GM12878 (cell line): ENCODE measurements at regions not wholly inside any gene's neighbourhood (a gene's known extent, or its start where the extent isn't known, plus 50 kb on each side); places are given as distances from the start of the nearest gene placed in this dataset.

ENCODE experiments used
- ATAC-seq: fragments of 200-7000 bp; cut with Tn5 transposase; 3 replicates; pipeline ENCODE4 v1.9.1; 2020; ENCODE audit warnings: mild to moderate bottlenecking, moderate library complexity
- BruUV-seq: library from RNA; stranded (reverse); fragments of 400-500 nt; replicated peaks from 2 replicates; lab custom pipeline; 2021; lab: Mats Ljungman, UMichigan
- CTCF ChIA-PET: fragments of 300-600 bp; sonication (Branson Sonifier 250); formaldehyde crosslinking; extraction: SDS; loops from one replicate; lab custom pipeline; 2021; ENCODE audit warnings: inconsistent platforms; lab: Yijun Ruan, JAX
- POLR2A ChIA-PET: fragments of 350-600 bp; formaldehyde crosslinking; extraction: SDS; loops from one replicate; lab custom pipeline; 2021; ENCODE audit warnings: inconsistent platforms; lab: Charles Lee
- RAD21 ChIA-PET: fragments of 300-600 bp; sonication (Branson Sonifier 250); formaldehyde crosslinking; loops from one replicate; lab custom pipeline; 2023; ENCODE audit warnings: antibody characterized with exemption; ENCODE audit not compliant: unreplicated experiment; lab: Charles Lee
- SMC1A ChIA-PET: fragments of 300-600 bp; sonication (Branson Sonifier 250); formaldehyde crosslinking; loops from one replicate; lab custom pipeline; 2023; ENCODE audit not compliant: unreplicated experiment, uncharacterized antibody; lab: Charles Lee
- DNase-seq: peaks from one replicate; pipeline ENCODE4 v3.0.0-alpha.2; 2011; ENCODE audit warnings: low read depth, low spot score
- FAIRE-seq: peaks from 3 replicates; lab custom pipeline; 2011; peaks lifted over from hg19 to GRCh38; lab: Jason Lieb, UNC
- H2AFZ ChIP-seq: 2 replicates; pipeline ENCODE4 v1.6.0; 2011; ENCODE audit warnings: low read depth, low read length, control low read depth; ENCODE audit not compliant: control insufficient read depth
- H3K27ac ChIP-seq: 2 replicates; pipeline ENCODE4 v1.5.1; 2011; ENCODE audit warnings: control low read depth; ENCODE audit not compliant: control insufficient read depth, insufficient read depth
- H3K27me3 ChIP-seq, 2 experiments: replicated peaks in 1 of 2; 2 replicates each; pipeline versions ENCODE4 v1.6.0 to v1.6.1; 2011; ENCODE audit warnings: low read length in 1 of 2; ENCODE audit not compliant: control insufficient read depth in 2 of 2, insufficient read depth in 2 of 2
- H3K36me3 ChIP-seq, 2 experiments: 2 replicates each; pipeline ENCODE4 v1.5.1; 2011; ENCODE audit warnings: low read length in 1 of 2; ENCODE audit not compliant: control insufficient read depth in 2 of 2, insufficient read depth in 2 of 2
- H3K4me1 ChIP-seq: 2 replicates; pipeline ENCODE4 v1.6.1; 2011; ENCODE audit warnings: mild to moderate bottlenecking, low read length, moderate library complexity, mixed read lengths; ENCODE audit not compliant: control insufficient read depth, insufficient read depth
- H3K4me2 ChIP-seq: 2 replicates; pipeline ENCODE4 v1.6.0; 2011; ENCODE audit warnings: control low read depth; ENCODE audit not compliant: control insufficient read depth, insufficient read depth
- H3K4me3 ChIP-seq: fragments of 200-600 bp; sonication (generic); 2 replicates; pipeline ENCODE4 v1.5.1; 2016
- H3K79me2 ChIP-seq: 2 replicates; pipeline ENCODE4 v1.6.0; 2011; ENCODE audit warnings: low read length; ENCODE audit not compliant: control insufficient read depth, insufficient read depth
- H3K9ac ChIP-seq: 2 replicates; pipeline ENCODE4 v1.8.0; 2011; ENCODE audit warnings: low read length, control low read depth, mixed read lengths; ENCODE audit not compliant: control insufficient read depth, insufficient read depth
- H3K9me3 ChIP-seq: replicated peaks from 3 replicates; pipeline ENCODE4 v1.5.1; 2011; ENCODE audit warnings: mild to moderate bottlenecking, low read length; ENCODE audit not compliant: control insufficient read depth, insufficient read depth
- H4K20me1 ChIP-seq: 2 replicates; pipeline ENCODE4 v1.6.0; 2011; ENCODE audit not compliant: control insufficient read depth, insufficient read depth
- BCL11A ChIP-seq: IDR thresholded peaks from 2 replicates; pipeline ENCODE4 v1.6.1; 2011; ENCODE audit warnings: low read depth, low read length
- DPF2 ChIP-seq: fragments of 450-650 bp; IDR thresholded peaks from 2 replicates; pipeline ENCODE4 v1.6.1; 2017; ENCODE audit warnings: mild to moderate bottlenecking
- EED ChIP-seq: sonication (generic); IDR thresholded peaks from 2 replicates; pipeline ENCODE4 v1.6.1; 2016; ENCODE audit warnings: antibody characterized with exemption, low read depth
- HDGF ChIP-seq: fragments of 450-650 bp; IDR thresholded peaks from 2 replicates; pipeline ENCODE4 v1.6.1; 2016; ENCODE audit warnings: antibody characterized with exemption
- IKZF2 ChIP-seq, 2 experiments: fragments of 450-650 bp; IDR thresholded peaks; 2 replicates each; pipeline ENCODE4 v1.6.1; 2017; ENCODE audit warnings: mild to moderate bottlenecking in 2 of 2, moderate library complexity in 2 of 2
- KAT2A ChIP-seq: conservative IDR thresholded peaks from 2 replicates; pipeline ENCODE4 v1.6.1; 2011; ENCODE audit warnings: low read depth, low read length; ENCODE audit not compliant: control insufficient read depth
- LARP7 ChIP-seq: fragments of 450-650 bp; IDR thresholded peaks from 2 replicates; pipeline ENCODE4 v1.6.1; 2017; ENCODE audit warnings: mild to moderate bottlenecking
- PAX8 ChIP-seq: fragments of 450-650 bp; IDR thresholded peaks from 2 replicates; pipeline ENCODE4 v1.6.1; 2017; ENCODE audit warnings: mild to moderate bottlenecking, moderate library complexity
- PML ChIP-seq: IDR thresholded peaks from 2 replicates; pipeline ENCODE4 v1.6.1; 2012; ENCODE audit warnings: low read length, inconsistent platforms
- RAD21 ChIP-seq: IDR thresholded peaks from 2 replicates; pipeline ENCODE4 v1.6.1; 2011; ENCODE audit warnings: mild to moderate bottlenecking, low read depth, low read length, moderate library complexity; ENCODE audit not compliant: insufficient read depth
- YBX1 ChIP-seq: fragments of 450-650 bp; IDR thresholded peaks from 2 replicates; pipeline ENCODE4 v1.6.1; 2016; ENCODE audit warnings: antibody characterized with exemption
- in situ Hi-C: fragments of 300-500 bp; cut with MboI; formaldehyde crosslinking; loops from 9 replicates; pipeline ENCODE4 v1.14.3; 2018; ENCODE audit warnings: mixed read lengths
- intact Hi-C: fragments of 100-400 bp; cut with micrococcal nuclease; formaldehyde crosslinking; loops from one replicate; pipeline ENCODE4 v1.14.2; 2022; ENCODE audit not compliant: unreplicated experiment
- TF ChIP-seq, protein P1 (sequence below): fragments of 450-650 bp; formaldehyde crosslinking; IDR thresholded peaks from 2 replicates; pipeline ENCODE4 v1.4.0; 2020; ENCODE audit warnings: mild to moderate bottlenecking, moderate library complexity
- TF ChIP-seq, protein P2 (sequence below): fragments of 450-650 bp; IDR thresholded peaks from 2 replicates; pipeline ENCODE4 v1.6.1; 2017; ENCODE audit warnings: mild to moderate bottlenecking
- TF ChIP-seq, protein P3 (sequence below): fragments of 450-650 bp; formaldehyde crosslinking; IDR thresholded peaks from 2 replicates; pipeline ENCODE4 v1.5.0; 2022; ENCODE audit warnings: mild to moderate bottlenecking, missing genetic modification characterization

DNA sequence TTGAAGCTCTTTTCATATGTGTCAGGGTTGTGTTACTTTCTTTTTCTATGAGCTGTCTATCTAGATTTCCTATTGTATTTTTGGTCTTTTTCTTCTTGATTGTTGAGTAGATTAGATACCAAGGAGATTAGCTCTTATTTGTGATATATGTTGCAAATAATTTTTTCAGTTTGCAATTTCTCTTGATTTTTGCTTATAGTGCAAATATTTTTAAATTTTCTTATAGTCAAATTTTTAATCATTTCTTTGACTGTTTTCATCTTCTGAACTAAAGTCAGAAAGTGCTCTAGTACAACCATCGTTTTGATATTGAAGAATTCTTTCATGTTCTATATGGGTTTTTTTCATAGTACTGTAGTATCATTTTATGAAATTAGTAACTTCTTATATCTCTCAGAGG is 193.7 kb downstream of the OSTF1 start (continued):
- TF ChIP-seq, protein P1, sequence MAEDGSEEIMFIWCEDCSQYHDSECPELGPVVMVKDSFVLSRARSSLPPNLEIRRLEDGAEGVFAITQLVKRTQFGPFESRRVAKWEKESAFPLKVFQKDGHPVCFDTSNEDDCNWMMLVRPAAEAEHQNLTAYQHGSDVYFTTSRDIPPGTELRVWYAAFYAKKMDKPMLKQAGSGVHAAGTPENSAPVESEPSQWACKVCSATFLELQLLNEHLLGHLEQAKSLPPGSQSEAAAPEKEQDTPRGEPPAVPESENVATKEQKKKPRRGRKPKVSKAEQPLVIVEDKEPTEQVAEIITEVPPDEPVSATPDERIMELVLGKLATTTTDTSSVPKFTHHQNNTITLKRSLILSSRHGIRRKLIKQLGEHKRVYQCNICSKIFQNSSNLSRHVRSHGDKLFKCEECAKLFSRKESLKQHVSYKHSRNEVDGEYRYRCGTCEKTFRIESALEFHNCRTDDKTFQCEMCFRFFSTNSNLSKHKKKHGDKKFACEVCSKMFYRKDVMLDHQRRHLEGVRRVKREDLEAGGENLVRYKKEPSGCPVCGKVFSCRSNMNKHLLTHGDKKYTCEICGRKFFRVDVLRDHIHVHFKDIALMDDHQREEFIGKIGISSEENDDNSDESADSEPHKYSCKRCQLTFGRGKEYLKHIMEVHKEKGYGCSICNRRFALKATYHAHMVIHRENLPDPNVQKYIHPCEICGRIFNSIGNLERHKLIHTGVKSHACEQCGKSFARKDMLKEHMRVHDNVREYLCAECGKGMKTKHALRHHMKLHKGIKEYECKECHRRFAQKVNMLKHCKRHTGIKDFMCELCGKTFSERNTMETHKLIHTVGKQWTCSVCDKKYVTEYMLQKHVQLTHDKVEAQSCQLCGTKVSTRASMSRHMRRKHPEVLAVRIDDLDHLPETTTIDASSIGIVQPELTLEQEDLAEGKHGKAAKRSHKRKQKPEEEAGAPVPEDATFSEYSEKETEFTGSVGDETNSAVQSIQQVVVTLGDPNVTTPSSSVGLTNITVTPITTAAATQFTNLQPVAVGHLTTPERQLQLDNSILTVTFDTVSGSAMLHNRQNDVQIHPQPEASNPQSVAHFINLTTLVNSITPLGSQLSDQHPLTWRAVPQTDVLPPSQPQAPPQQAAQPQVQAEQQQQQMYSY = no peak
- TF ChIP-seq, protein P2, sequence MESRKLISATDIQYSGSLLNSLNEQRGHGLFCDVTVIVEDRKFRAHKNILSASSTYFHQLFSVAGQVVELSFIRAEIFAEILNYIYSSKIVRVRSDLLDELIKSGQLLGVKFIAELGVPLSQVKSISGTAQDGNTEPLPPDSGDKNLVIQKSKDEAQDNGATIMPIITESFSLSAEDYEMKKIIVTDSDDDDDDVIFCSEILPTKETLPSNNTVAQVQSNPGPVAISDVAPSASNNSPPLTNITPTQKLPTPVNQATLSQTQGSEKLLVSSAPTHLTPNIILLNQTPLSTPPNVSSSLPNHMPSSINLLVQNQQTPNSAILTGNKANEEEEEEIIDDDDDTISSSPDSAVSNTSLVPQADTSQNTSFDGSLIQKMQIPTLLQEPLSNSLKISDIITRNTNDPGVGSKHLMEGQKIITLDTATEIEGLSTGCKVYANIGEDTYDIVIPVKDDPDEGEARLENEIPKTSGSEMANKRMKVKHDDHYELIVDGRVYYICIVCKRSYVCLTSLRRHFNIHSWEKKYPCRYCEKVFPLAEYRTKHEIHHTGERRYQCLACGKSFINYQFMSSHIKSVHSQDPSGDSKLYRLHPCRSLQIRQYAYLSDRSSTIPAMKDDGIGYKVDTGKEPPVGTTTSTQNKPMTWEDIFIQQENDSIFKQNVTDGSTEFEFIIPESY = no peak
- TF ChIP-seq IKZF2 (IDR thresholded peaks at IDR 0.05) (no peak), DPF2 (no peak), KAT2A (no peak), PAX8 (no peak), EED (no peak)

DNA sequence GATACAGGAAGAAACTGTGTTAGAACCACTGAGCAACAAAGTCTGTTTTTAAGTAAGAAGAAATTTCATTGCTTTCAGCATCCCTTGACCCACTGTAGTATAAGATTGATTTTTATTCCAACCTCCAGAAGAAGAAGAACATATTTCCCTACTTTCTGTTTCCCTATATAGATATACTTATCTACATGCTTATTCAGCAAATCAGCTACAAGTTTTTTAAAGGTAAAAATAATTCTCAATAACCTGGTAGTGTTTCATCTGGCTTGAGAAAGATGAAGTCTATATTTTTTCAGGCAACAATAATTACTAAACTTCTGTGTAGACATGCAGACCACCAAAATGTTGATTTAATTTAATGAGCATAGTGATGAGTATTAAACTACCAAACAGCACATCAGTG is 201.0 kb downstream of the OSTF1 start:
- Histone ChIP-seq H3K27me3 (no peaks in the 10 kb centered on the region), H3K36me3 (no peaks in the 10 kb centered on the region), H2AFZ (no peak overlapping the region), H3K9ac (no peak overlapping the region), H4K20me1 (no peaks in the 10 kb centered on the region), H3K4me3 (no peak overlapping the region), H3K9me3 (no peaks in the 10 kb centered on the region), H3K79me2 (no peaks in the 10 kb centered on the region), H3K27ac (no peak overlapping the region), H3K4me2 (no peak overlapping the region), H3K4me1 (no peaks in the 10 kb centered on the region)
- ChIA-PET SMC1A (no interaction called here), POLR2A (no interaction called here), CTCF (no interaction called here), RAD21 (no interaction called here)
- DNase-seq (no peak), FAIRE-seq (no peak), ATAC-seq (no peak)
- intact Hi-C loops (no loop called here), in situ Hi-C loops (no loop called here)
- no TSS peak for BruUV-seq
- TF ChIP-seq YBX1 (no peak), HDGF (no peak), RAD21 (no peak), BCL11A (no peak), IKZF2 (IDR thresholded peaks at IDR 0.05) (no peak), PML (no peak), LARP7 (no peak)
- TF ChIP-seq, protein P3, sequence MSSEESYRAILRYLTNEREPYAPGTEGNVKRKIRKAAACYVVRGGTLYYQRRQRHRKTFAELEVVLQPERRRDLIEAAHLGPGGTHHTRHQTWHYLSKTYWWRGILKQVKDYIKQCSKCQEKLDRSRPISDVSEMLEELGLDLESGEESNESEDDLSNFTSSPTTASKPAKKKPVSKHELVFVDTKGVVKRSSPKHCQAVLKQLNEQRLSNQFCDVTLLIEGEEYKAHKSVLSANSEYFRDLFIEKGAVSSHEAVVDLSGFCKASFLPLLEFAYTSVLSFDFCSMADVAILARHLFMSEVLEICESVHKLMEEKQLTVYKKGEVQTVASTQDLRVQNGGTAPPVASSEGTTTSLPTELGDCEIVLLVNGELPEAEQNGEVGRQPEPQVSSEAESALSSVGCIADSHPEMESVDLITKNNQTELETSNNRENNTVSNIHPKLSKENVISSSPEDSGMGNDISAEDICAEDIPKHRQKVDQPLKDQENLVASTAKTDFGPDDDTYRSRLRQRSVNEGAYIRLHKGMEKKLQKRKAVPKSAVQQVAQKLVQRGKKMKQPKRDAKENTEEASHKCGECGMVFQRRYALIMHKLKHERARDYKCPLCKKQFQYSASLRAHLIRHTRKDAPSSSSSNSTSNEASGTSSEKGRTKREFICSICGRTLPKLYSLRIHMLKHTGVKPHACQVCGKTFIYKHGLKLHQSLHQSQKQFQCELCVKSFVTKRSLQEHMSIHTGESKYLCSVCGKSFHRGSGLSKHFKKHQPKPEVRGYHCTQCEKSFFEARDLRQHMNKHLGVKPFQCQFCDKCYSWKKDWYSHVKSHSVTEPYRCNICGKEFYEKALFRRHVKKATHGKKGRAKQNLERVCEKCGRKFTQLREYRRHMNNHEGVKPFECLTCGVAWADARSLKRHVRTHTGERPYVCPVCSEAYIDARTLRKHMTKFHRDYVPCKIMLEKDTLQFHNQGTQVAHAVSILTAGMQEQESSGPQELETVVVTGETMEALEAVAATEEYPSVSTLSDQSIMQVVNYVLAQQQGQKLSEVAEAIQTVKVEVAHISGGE (CRISPR knock-in tag) = no peak
